Endothelial cell of umbilical vein (primary cell): ENCODE measurements at regions not wholly inside any gene's neighbourhood (a gene's known extent, or its start where the extent isn't known, plus 50 kb on each side); places are given as distances from the start of the nearest gene placed in this dataset.

Source experiments
- BruUV-seq: library from RNA; stranded (reverse); fragments of 400-500 nt; replicated peaks from 2 replicates; lab custom pipeline; 2021; lab: Mats Ljungman, UMichigan
- CTCF ChIA-PET: fragments of 300-600, 350-600 bp; sonication (Branson Sonifier 250); formaldehyde crosslinking; loops from one replicate; lab custom pipeline; 2021; ENCODE audit warnings: antibody characterized with exemption, inconsistent platforms; lab: Charles Lee
- POLR2A ChIA-PET: fragments of 300-600, 350-600 bp; sonication (Branson Sonifier 250); formaldehyde crosslinking; loops from one replicate; lab custom pipeline; 2021; ENCODE audit warnings: antibody characterized with exemption, inconsistent platforms; lab: Charles Lee
- DNase-seq: peaks from one replicate; pipeline ENCODE4 v3.0.0-alpha.2; 2011; ENCODE audit warnings: low read depth, low spot score
- FAIRE-seq: peaks from 2 replicates; lab custom pipeline; 2011; peaks lifted over from hg19 to GRCh38; lab: Jason Lieb, UNC
- H2AFZ ChIP-seq: 2 replicates; pipeline ENCODE4 v1.6.0; 2012; ENCODE audit warnings: low read depth, low read length, control low read depth, inconsistent platforms
- H3K27ac ChIP-seq: 2 replicates; pipeline ENCODE4 v1.5.1; 2011; ENCODE audit warnings: low read depth, mild to moderate bottlenecking, control low read depth, low read length, moderate library complexity; ENCODE audit not compliant: insufficient read depth
- H3K27me3 ChIP-seq, 2 experiments: 2 replicates each; pipeline versions ENCODE4 v1.6.0 to v1.6.1; 2011; ENCODE audit warnings: low read length in 2 of 2, mixed read lengths in 1 of 2; ENCODE audit not compliant: control insufficient read depth in 2 of 2, insufficient read depth in 2 of 2
- H3K36me3 ChIP-seq, 2 experiments: 2 replicates in 1 of 2; 3 replicates in 1 of 2; pipeline ENCODE4 v1.5.1; 2011; ENCODE audit warnings: low read length in 2 of 2, mild to moderate bottlenecking in 1 of 2, moderate library complexity in 1 of 2; ENCODE audit not compliant: control insufficient read depth in 2 of 2, insufficient read depth in 2 of 2; ENCODE audit errors: extremely low read depth in 1 of 2
- H3K4me1 ChIP-seq: 3 replicates; pipeline ENCODE4 v1.5.1; 2011; ENCODE audit warnings: mild to moderate bottlenecking, low read length; ENCODE audit not compliant: control insufficient read depth, insufficient read depth; ENCODE audit errors: extremely low read depth
- H3K4me2 ChIP-seq: 2 replicates; pipeline ENCODE4 v1.6.1; 2011; ENCODE audit warnings: low read length, control low read depth, mixed read lengths; ENCODE audit not compliant: insufficient read depth
- H3K4me3 ChIP-seq, 3 experiments: fragments of 200-600 bp in 1 of 3; sonication (generic), shearing (Covaris generic) in 1 of 3; replicated peaks in 1 of 3; 2 replicates each; pipeline ENCODE4 v1.5.1; 2011 to 2016; ENCODE audit warnings: control low read depth in 3 of 3, low read length in 3 of 3, mild to moderate bottlenecking in 2 of 3, inconsistent platforms in 1 of 3, low read depth in 1 of 3, moderate library complexity in 1 of 3; ENCODE audit not compliant: insufficient read depth in 1 of 3
- H3K79me2 ChIP-seq: 2 replicates; pipeline ENCODE4 v1.6.0; 2012; ENCODE audit warnings: low read length, inconsistent platforms; ENCODE audit not compliant: control insufficient read depth, insufficient read depth
- H3K9ac ChIP-seq: replicated peaks from 2 replicates; pipeline ENCODE3; 2011; ENCODE audit warnings: low read length, control low read depth; ENCODE audit not compliant: insufficient read depth; ENCODE audit errors: extremely low read depth
- H3K9me1 ChIP-seq: replicated peaks from 3 replicates; pipeline ENCODE4 v1.6.0; 2011; ENCODE audit warnings: mild to moderate bottlenecking, low read length; ENCODE audit not compliant: control insufficient read depth, insufficient read depth; ENCODE audit errors: extremely low read depth
- H3K9me3 ChIP-seq: replicated peaks from 2 replicates; pipeline ENCODE4 v1.5.1; 2012; ENCODE audit warnings: low read length, inconsistent platforms; ENCODE audit not compliant: control insufficient read depth, insufficient read depth
- H4K20me1 ChIP-seq: replicated peaks from 2 replicates; pipeline ENCODE3; 2011; ENCODE audit warnings: mild to moderate bottlenecking, low read length; ENCODE audit not compliant: control insufficient read depth, insufficient read depth; ENCODE audit errors: extremely low read depth
- CTCF ChIP-seq, 2 donors: IDR thresholded peaks; 1 replicate in 1 of 2; 2 replicates in 1 of 2; pipeline ENCODE4 v1.5.1; 2011; ENCODE audit warnings: low read length in 2 of 2, mild to moderate bottlenecking in 2 of 2, moderate library complexity in 2 of 2, control low read depth in 1 of 2, inconsistent platforms in 1 of 2, low read depth in 1 of 2; ENCODE audit not compliant: insufficient read depth in 1 of 2; ENCODE audit errors: extremely low read depth in 1 of 2
- EZH2 ChIP-seq: IDR thresholded peaks from 2 replicates; pipeline ENCODE4 v1.6.1; 2012; ENCODE audit warnings: borderline replicate concordance, low read depth, mild to moderate bottlenecking, moderate library complexity, low read length, inconsistent platforms; ENCODE audit not compliant: severe bottlenecking
- FOS ChIP-seq: IDR thresholded peaks from 2 replicates; pipeline ENCODE4 v1.6.1; 2011; ENCODE audit warnings: mild to moderate bottlenecking, low read length, moderate library complexity, borderline replicate concordance; ENCODE audit not compliant: insufficient read depth
- GATA2 ChIP-seq: IDR thresholded peaks from 2 replicates; pipeline ENCODE4 v1.7.0; 2011; ENCODE audit warnings: low read depth, mild to moderate bottlenecking, moderate library complexity, mixed read lengths, low read length; ENCODE audit not compliant: insufficient read length, insufficient read depth
- JUN ChIP-seq: IDR thresholded peaks from 2 replicates; pipeline ENCODE4 v1.6.1; 2011; ENCODE audit warnings: borderline replicate concordance, low read depth; ENCODE audit not compliant: insufficient read length, insufficient read depth
- MAX ChIP-seq: IDR thresholded peaks from 2 replicates; pipeline ENCODE4 v1.6.1; 2011; ENCODE audit not compliant: insufficient read depth, insufficient read length
- MYC ChIP-seq: IDR thresholded peaks from one replicate; pipeline ENCODE4 v1.6.1; 2011; ENCODE audit warnings: mild to moderate bottlenecking, low read depth, low read length
- POLR2A ChIP-seq: IDR thresholded peaks from 2 replicates; pipeline ENCODE4 v1.6.1; 2012; ENCODE audit warnings: low read depth, mild to moderate bottlenecking, control low read depth, low read length
- POLR2AphosphoS5 ChIP-seq: IDR thresholded peaks from 2 replicates; pipeline ENCODE4 v1.6.1; 2012; ENCODE audit warnings: low read depth, mild to moderate bottlenecking, control low read depth, low read length, moderate library complexity; ENCODE audit not compliant: insufficient read depth
- dilution Hi-C: fragments of 300-500 bp; cut with MboI; formaldehyde crosslinking; loops from one replicate; pipeline ENCODE4 v1.15.0; 2019; ENCODE audit warnings: low sequenced_read_pairs; ENCODE audit not compliant: extremely low pct_ligation_motif_present
- intact Hi-C: fragments of 100-400 bp; cut with micrococcal nuclease; formaldehyde crosslinking; loops from one replicate; pipeline ENCODE4 v1.10.0; 2022

GRCh38 chr7:106537119-106537518, 123.8 kb downstream of the CCDC71L start:
- CTCF ChIA-PET, result no interaction called here
- peak; percentile 75 for DNase-seq
- dilution Hi-C loops, result no loop called here

More at GRCh38 chr7:106537119-106537518, 123.8 kb downstream of the CCDC71L start:
- no peaks in the 10 kb centered on the region for H3K36me3 ChIP-seq
- H3K4me2 ChIP-seq, result peak overlapping the region; percentile 59
- H4K20me1 ChIP-seq, result no peaks in the 10 kb centered on the region
- BruUV-seq, result no TSS peak
- no peaks in the 10 kb centered on the region for H3K79me2 ChIP-seq
- peaks cover 44% of the 10 kb centered on the region for H3K4me1 ChIP-seq
- TF ChIP-seq JUN (peak; percentile 7), CTCF (IDR thresholded peaks at IDR 0.05; ENCODE audit: extremely low read depth in 1 of 2, insufficient read depth in 1 of 2, low read depth in 1 of 2, low read length in 2 of 2) (no peak), GATA2 (peak; percentile 71), EZH2 (no peak), FOS (no peak), POLR2AphosphoS5 (no peak), MAX (no peak), MYC (no peak), POLR2A (no peak)
- no peaks in the 10 kb centered on the region for H3K9me3 ChIP-seq
- POLR2A ChIA-PET, result no interaction called here
- intact Hi-C loops, result loop anchor here (5.0 to 10.0 kb wide), 2 partner anchors 628 to 1060 kb away; partner anchors contain the start of gene HBP1
- H2AFZ ChIP-seq, result peak overlapping the region; percentile 42
- FAIRE-seq, result no peak
- no peaks in the 10 kb centered on the region for H3K9me1 ChIP-seq
- peak overlapping the region; percentile 75 for H3K9ac ChIP-seq
- H3K4me3 ChIP-seq, result no peak overlapping the region
- peak overlapping the region; percentile 95 for H3K27ac ChIP-seq
- no peaks in the 10 kb centered on the region for H3K27me3 ChIP-seq
